Tibial artery (tissue), 4 donors: ENCODE measurements at regions not wholly inside any gene's neighbourhood (a gene's known extent, or its start where the extent isn't known, plus 50 kb on each side); places are given as distances from the start of the nearest gene placed in this dataset.
"Not testable (repeated sequence)": the region's sequence is repeated elsewhere in the genome, so short reads cannot be mapped to it uniquely, and the experiment has no call there.

Experiments
- DNase-seq, 2 donors: peaks; one replicate each; pipeline ENCODE4 v3.0.0-alpha.2; 2019
- H3K27ac ChIP-seq, 2 donors: fragments of 200-600 bp; sonication (generic) in 1 of 2; 1 replicate in 1 of 2; 2 replicates in 1 of 2; pipeline ENCODE4 v1.5.1; 2018 to 2019; ENCODE audit warnings: mild to moderate bottlenecking in 1 of 2
- H3K27me3 ChIP-seq, 2 donors: fragments of 200-600 bp; sonication (generic) in 1 of 2; one replicate each; pipeline versions ENCODE4 v1.5.1 to v1.6.0; 2016 to 2019
- H3K36me3 ChIP-seq, 3 donors: fragments of 200-600 bp; sonication (generic) in 2 of 3; one replicate each; pipeline ENCODE4 v1.5.1; 2016 to 2019; ENCODE audit warnings: mild to moderate bottlenecking in 2 of 3
- H3K4me1 ChIP-seq, 4 donors: fragments of 200-600 bp; sonication (generic) in 2 of 4; 1 replicate in 3 of 4; 2 replicates in 1 of 4; pipeline ENCODE4 v1.5.1; 2016 to 2019
- H3K4me3 ChIP-seq, 2 donors: fragments of 200-600 bp; sonication (generic) in 1 of 2; 1 replicate in 1 of 2; 2 replicates in 1 of 2; pipeline ENCODE4 v1.5.1; 2018 to 2019; ENCODE audit warnings: mild to moderate bottlenecking in 2 of 2
- H3K9me3 ChIP-seq, 3 donors: fragments of 200-600 bp; sonication (generic) in 1 of 3; one replicate each; pipeline ENCODE4 v1.5.1; 2016 to 2019
- CTCF ChIP-seq, 2 experiments: fragments of 200-600 bp in 1 of 2; fragments of 450-650 bp in 1 of 2; IDR thresholded peaks; one replicate each; pipeline ENCODE4 v1.5.1; 2017 to 2019; ENCODE audit warnings: antibody characterized with exemption in 2 of 2, mild to moderate bottlenecking in 1 of 2, moderate library complexity in 1 of 2
- intact Hi-C: fragments of 100-400 bp; cut with DNase I; formaldehyde crosslinking; loops from one replicate; pipeline ENCODE4 v1.15.0; 2023; ENCODE audit warnings: low total_unique reads

- H3K27me3 ChIP-seq, result peaks cover 0 to 5% of the 10 kb centered on the region in 2 donors
Observed at GRCh38 chr6:170221052-170221752, 69.7 kb downstream of the DLL1 start.

GRCh38 chr6:170213637-170214018, 77.2 kb downstream of the DLL1 start:
- H3K9me3 ChIP-seq, H3K36me3 ChIP-seq, H3K4me3 ChIP-seq, H3K4me1 ChIP-seq, DNase-seq, H3K27ac ChIP-seq, intact Hi-C loops: not testable (repeated sequence)
- H3K27me3 ChIP-seq, result peaks cover 0 to 31% of the 10 kb centered on the region in 2 donors

More at GRCh38 chr6:170221052-170221752, 69.7 kb downstream of the DLL1 start:
- Histone ChIP-seq H3K9me3 (no peaks in the 10 kb centered on the region), H3K36me3 (no peaks in the 10 kb centered on the region), H3K27ac (no peak overlapping the region), H3K4me3 (no peak overlapping the region), H3K4me1 (peaks cover 0 to 11% (median 0%) of the 10 kb centered on the region in 4 donors)
- TF ChIP-seq CTCF (IDR thresholded peaks at IDR 0.05), result no peak
- DNase-seq, result peak; percentile 11 to 40
- intact Hi-C loops, result no loop called here

GRCh38 chr6:170212956-170213636, 77.8 kb downstream of the DLL1 start:
- Histone ChIP-seq H3K27me3 (peaks cover 0 to 36% of the 10 kb centered on the region in 2 donors), H3K9me3 (no peaks in the 10 kb centered on the region), H3K36me3 (no peaks in the 10 kb centered on the region), H3K4me1 (no peaks in the 10 kb centered on the region), H3K27ac (no peak overlapping the region), H3K4me3 (no peak overlapping the region)
- DNase-seq, result peak; percentile 10 to 61
- TF ChIP-seq CTCF (IDR thresholded peaks at IDR 0.05), result no peak
- intact Hi-C loops, result no loop called here

- Histone ChIP-seq H3K36me3 (no peaks in the 10 kb centered on the region), H3K4me1 (no peaks in the 10 kb centered on the region), H3K27me3 (peaks cover 0 to 38% of the 10 kb centered on the region in 2 donors), H3K4me3 (no peak overlapping the region), H3K9me3 (no peaks in the 10 kb centered on the region), H3K27ac (no peak overlapping the region)
- intact Hi-C loops, result no loop called here
- no peak for TF ChIP-seq CTCF (IDR thresholded peaks at IDR 0.05)
- DNase-seq, result peak in 1 of 2 donors; percentile 3
Observed at GRCh38 chr6:170212051-170212756, 78.7 kb downstream of the DLL1 start.

GRCh38 chr6:170211404-170212025, 79.4 kb downstream of the DLL1 start:
- intact Hi-C loops, result no loop called here
- peaks cover 0 to 38% of the 10 kb centered on the region in 2 donors for H3K27me3 ChIP-seq
- no peaks in the 10 kb centered on the region for H3K36me3 ChIP-seq
- TF ChIP-seq CTCF (IDR thresholded peaks at IDR 0.05), result no peak
- H3K4me1 ChIP-seq, result no peaks in the 10 kb centered on the region
- DNase-seq, result peak; percentile 8 to 27
- H3K27ac ChIP-seq, result no peak overlapping the region
- H3K4me3 ChIP-seq, result no peak overlapping the region
- no peaks in the 10 kb centered on the region for H3K9me3 ChIP-seq
